Osteocyte (in vitro differentiated cells): ENCODE measurements at regions not wholly inside any gene's neighbourhood (a gene's known extent, or its start where the extent isn't known, plus 50 kb on each side); places are given as distances from the start of the nearest gene placed in this dataset.

Experiments
- DNase-seq: peaks from one replicate; pipeline ENCODE4 v3.0.0; 2021; ENCODE audit warnings: mixed read lengths; ENCODE audit not compliant: unreplicated experiment; ENCODE audit errors: extremely low spot score
- H3K27ac Mint-ChIP-seq: one replicate; pipeline ENCODE4 v1.8.0; 2021; ENCODE audit warnings: mild to moderate bottlenecking, mixed read lengths; ENCODE audit not compliant: unreplicated experiment
- H3K27me3 Mint-ChIP-seq: one replicate; pipeline ENCODE4 v1.8.0; 2021; ENCODE audit warnings: mixed read lengths; ENCODE audit not compliant: unreplicated experiment
- H3K36me3 Mint-ChIP-seq: one replicate; pipeline ENCODE4 v1.8.0; 2021; ENCODE audit warnings: mixed read lengths; ENCODE audit not compliant: unreplicated experiment
- H3K4me1 Mint-ChIP-seq: one replicate; pipeline ENCODE4 v1.8.0; 2021; ENCODE audit warnings: mixed read lengths; ENCODE audit not compliant: unreplicated experiment
- H3K4me3 Mint-ChIP-seq: one replicate; pipeline ENCODE4 v1.8.0; 2021; ENCODE audit warnings: mild to moderate bottlenecking, moderate library complexity, mixed read lengths; ENCODE audit not compliant: unreplicated experiment
- H3K9me3 Mint-ChIP-seq: one replicate; pipeline ENCODE4 v1.8.0; 2021; ENCODE audit warnings: mixed read lengths; ENCODE audit not compliant: unreplicated experiment
- CTCF ChIP-seq: fragments of 200-600 bp; sonication (generic); IDR thresholded peaks from 2 replicates; pipeline ENCODE4 v1.5.0; 2021; ENCODE audit warnings: antibody characterized with exemption, mild to moderate bottlenecking, moderate library complexity

GRCh38 chr19:29003641-29004409, 209.1 kb downstream of the UQCRFS1 start:
- TF ChIP-seq CTCF, result no peak
- no peak for DNase-seq
- Mint-ChIP-seq H3K27me3 (no peaks in the 10 kb centered on the region), H3K4me3 (no peak overlapping the region), H3K4me1 (peaks cover 6% of the 10 kb centered on the region), H3K27ac (no peak overlapping the region), H3K36me3 (no peaks in the 10 kb centered on the region), H3K9me3 (peaks cover 5% of the 10 kb centered on the region)

DNA sequence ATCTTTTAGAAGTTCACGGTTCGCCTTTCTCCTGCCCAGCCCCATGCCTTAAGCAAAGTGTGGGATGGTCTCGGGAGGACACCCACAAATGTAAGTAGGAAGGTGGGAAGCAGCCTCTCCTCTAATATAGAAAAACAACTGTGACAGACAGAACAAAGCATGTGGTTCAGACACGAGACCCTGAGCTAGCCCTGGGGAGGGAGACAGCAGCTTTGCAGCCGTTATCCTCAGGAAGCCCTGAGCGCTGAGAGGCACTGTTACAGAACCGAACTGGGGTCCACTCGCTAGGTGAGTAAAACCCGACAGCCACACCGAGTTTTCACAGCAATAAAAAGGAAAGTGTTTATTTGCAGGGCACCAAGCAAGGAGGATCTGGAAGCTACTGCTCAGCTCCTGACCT, 210.6 kb downstream of the UQCRFS1 start:
- TF ChIP-seq CTCF, result no peak
- no peaks in the 10 kb centered on the region for H3K36me3 Mint-ChIP-seq
- no peak overlapping the region for H3K27ac Mint-ChIP-seq
- peaks cover 6% of the 10 kb centered on the region for H3K4me1 Mint-ChIP-seq
- peaks cover 13% of the 10 kb centered on the region for H3K9me3 Mint-ChIP-seq
- no peak overlapping the region for H3K4me3 Mint-ChIP-seq
- H3K27me3 Mint-ChIP-seq, result no peaks in the 10 kb centered on the region
- DNase-seq, result no peak

GRCh38 chr19:29001597-29002245, 211.2 kb downstream of the UQCRFS1 start:
- peaks cover 6% of the 10 kb centered on the region for H3K4me1 Mint-ChIP-seq
- no peaks in the 10 kb centered on the region for H3K36me3 Mint-ChIP-seq
- H3K9me3 Mint-ChIP-seq, result peaks cover 13% of the 10 kb centered on the region
- DNase-seq, result no peak
- H3K27me3 Mint-ChIP-seq, result no peaks in the 10 kb centered on the region
- no peak overlapping the region for H3K4me3 Mint-ChIP-seq
- H3K27ac Mint-ChIP-seq, result no peak overlapping the region
- no peak for TF ChIP-seq CTCF

- no peak for DNase-seq
- Mint-ChIP-seq H3K4me3 (no peak overlapping the region), H3K27ac (no peak overlapping the region), H3K4me1 (peaks cover 6% of the 10 kb centered on the region), H3K36me3 (no peaks in the 10 kb centered on the region), H3K9me3 (peaks cover 13% of the 10 kb centered on the region), H3K27me3 (no peaks in the 10 kb centered on the region)
- no peak for TF ChIP-seq CTCF
Measured at GRCh38 chr19:29001141-29001581, 211.8 kb downstream of the UQCRFS1 start.

GRCh38 chr19:28999724-29000433, 213.1 kb downstream of the UQCRFS1 start:
- Mint-ChIP-seq H3K27me3 (no peaks in the 10 kb centered on the region), H3K9me3 (peaks cover 13% of the 10 kb centered on the region), H3K4me1 (peaks cover 6% of the 10 kb centered on the region), H3K27ac (no peak overlapping the region), H3K36me3 (no peaks in the 10 kb centered on the region), H3K4me3 (no peak overlapping the region)
- DNase-seq, result no peak
- no peak for TF ChIP-seq CTCF
